ENCODE measurements at regions not wholly inside any gene's neighbourhood (a gene's known extent, or its start where the extent isn't known, plus 50 kb on each side); places are given as distances from the start of the nearest gene placed in this dataset.
A peak's percentile ranks its signal among the peaks of the same experiment; 100 is the strongest.
"Not testable (repeated sequence)": the region's sequence is repeated elsewhere in the genome, so short reads cannot be mapped to it uniquely, and the experiment has no call there.

DNA sequence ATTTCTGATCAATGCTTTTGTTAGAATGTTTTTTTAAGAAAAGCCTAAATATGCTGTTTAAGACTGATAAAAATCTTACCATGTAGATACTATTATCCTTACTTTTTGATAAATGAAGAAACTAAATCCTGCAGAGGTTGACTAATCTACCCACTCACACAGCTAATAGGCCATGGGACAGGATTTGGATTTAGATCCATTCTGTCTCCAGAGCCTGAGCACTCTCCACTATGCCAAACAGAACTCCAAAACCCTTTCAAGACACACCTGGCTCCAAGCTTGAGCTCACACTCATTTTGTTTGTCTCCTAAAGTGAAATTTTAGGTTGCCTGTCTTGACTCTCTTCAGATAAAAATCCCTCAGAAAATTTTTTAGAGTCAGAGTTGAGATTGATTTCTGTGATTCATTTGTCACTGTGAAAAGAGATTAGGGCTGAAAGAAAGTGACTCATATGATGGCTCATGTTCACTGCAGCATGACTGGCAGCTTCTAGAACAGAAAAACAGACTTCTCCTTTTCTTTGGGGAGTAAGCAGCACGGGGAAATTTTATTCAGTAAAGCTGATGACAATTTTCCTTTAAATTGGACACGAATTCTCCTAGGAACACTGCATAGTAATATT lies 132.3 kb upstream of the POT1 start:
- Histone ChIP-seq H3K27ac (ENCODE audit: low read depth, low read length) (no peak overlapping the region), H3K4me1 (ENCODE audit: insufficient read depth, low read length) (no peaks in the 10 kb centered on the region), H3K9me3 (ENCODE audit: low read length) (no peaks in the 10 kb centered on the region), H3K27me3 (ENCODE audit: insufficient read depth, low read length, poor library complexity, severe bottlenecking) (no peaks in the 10 kb centered on the region), H3K4me3 (ENCODE audit: low read length) (no peak overlapping the region), H3K36me3 (ENCODE audit: insufficient read depth, low read length) (no peaks in the 10 kb centered on the region)
- H3K4me3 Mint-ChIP-seq: no peak overlapping the region
- H3K4me1 Mint-ChIP-seq: no peaks in the 10 kb centered on the region
- peak overlapping the region in 1 of 8 donors; percentile 50 for H3K27ac Mint-ChIP-seq
- ChIA-PET CTCF (no interaction called here), POLR2A (no interaction called here)
- H3K9me3 Mint-ChIP-seq: peaks cover 0 to 4% (median 0%) of the 10 kb centered on the region in 5 donors
- H3K36me3 Mint-ChIP-seq: no peaks in the 10 kb centered on the region
- peaks cover 0 to 3% of the 10 kb centered on the region in 2 donors for H3K27me3 Mint-ChIP-seq
- DNase-seq: no peak

DNA sequence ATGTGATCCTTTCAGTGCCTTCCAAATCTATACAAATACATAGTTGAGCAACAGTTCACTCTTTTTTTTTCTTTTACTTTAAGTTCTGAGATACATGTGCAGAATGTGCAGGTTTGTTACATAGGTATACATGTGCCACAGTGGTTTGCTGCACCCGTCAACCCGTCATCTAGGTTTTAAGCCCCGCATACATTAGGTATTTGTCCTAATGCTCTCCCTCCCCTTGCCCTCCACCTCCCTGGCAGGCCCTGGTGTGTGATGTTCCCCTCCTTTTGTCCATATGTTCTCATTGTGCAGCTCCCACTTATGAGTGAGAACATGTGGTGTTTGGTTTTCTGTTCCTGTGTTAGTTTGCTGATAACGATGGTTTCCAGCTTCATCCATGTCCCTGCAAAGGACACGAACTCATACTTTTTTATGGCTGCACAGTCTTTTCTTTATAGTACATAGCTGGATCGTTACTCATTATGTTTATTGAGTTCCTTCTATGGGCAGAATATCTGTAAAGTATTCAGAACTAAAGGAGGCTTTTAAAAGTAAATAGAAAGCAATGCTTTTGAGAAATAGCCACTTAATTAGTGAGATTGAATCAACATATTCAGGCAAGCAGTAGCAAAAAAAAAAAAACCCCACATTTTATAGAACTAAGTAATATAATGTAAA lies 131.6 kb upstream of the POT1 start:
- POLR2A ChIA-PET; CTCF ChIA-PET; H3K27me3 ChIP-seq (ENCODE audit: insufficient read depth, low read length, poor library complexity, severe bottlenecking); H3K27ac ChIP-seq (ENCODE audit: low read depth, low read length); H3K4me3 Mint-ChIP-seq; H3K4me3 ChIP-seq (ENCODE audit: low read length); H3K36me3 Mint-ChIP-seq; H3K36me3 ChIP-seq (ENCODE audit: insufficient read depth, low read length); H3K9me3 Mint-ChIP-seq; H3K4me1 ChIP-seq (ENCODE audit: insufficient read depth, low read length); H3K27me3 Mint-ChIP-seq; H3K9me3 ChIP-seq (ENCODE audit: low read length); H3K4me1 Mint-ChIP-seq; DNase-seq: not testable (repeated sequence)
- peak overlapping the region in 1 of 8 donors; percentile 11 for H3K27ac Mint-ChIP-seq

DNA sequence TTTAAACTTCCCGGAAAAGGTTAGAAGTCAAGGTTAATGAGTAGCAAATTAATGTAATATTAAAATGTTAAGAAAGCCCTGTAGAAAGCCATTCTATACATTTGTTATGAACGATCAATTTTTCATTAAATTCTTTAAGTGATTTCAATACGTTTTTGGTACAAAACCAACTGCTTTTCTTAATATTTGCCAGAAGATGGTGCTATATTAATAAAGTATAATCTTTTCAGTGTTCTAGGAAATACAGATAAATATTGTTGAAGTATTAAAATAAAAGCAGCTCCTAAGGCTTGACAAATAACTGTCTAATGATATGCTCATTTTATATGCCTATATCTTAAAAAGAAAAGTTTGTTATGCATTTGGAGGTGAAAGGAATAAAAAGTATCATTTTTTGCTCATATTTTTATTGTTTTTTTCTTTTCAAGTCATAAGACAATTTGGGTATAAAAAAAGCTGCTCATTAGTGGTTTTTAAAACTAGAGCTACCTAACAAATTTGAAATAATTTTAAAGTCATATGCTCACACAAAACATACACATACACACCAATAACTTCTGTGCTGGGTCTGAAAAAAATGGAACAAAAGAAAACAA lies 130.3 kb upstream of the POT1 start:
- H3K9me3 Mint-ChIP-seq: peaks cover 0 to 3% (median 0%) of the 10 kb centered on the region in 5 donors
- no peak overlapping the region for H3K4me3 Mint-ChIP-seq
- no peaks in the 10 kb centered on the region for H3K4me1 Mint-ChIP-seq
- no peak overlapping the region for H3K27ac Mint-ChIP-seq
- ChIA-PET CTCF (no interaction called here), POLR2A (no interaction called here)
- no peaks in the 10 kb centered on the region for H3K27me3 ChIP-seq (ENCODE audit: insufficient read depth, low read length, poor library complexity, severe bottlenecking)
- H3K4me1 ChIP-seq (ENCODE audit: insufficient read depth, low read length): no peaks in the 10 kb centered on the region
- no peaks in the 10 kb centered on the region for H3K36me3 Mint-ChIP-seq
- DNase-seq: no peak
- no peaks in the 10 kb centered on the region for H3K9me3 ChIP-seq (ENCODE audit: low read length)
- H3K27ac ChIP-seq (ENCODE audit: low read depth, low read length): no peak overlapping the region
- no peaks in the 10 kb centered on the region for H3K36me3 ChIP-seq (ENCODE audit: insufficient read depth, low read length)
- H3K27me3 Mint-ChIP-seq: peaks cover 0 to 2% of the 10 kb centered on the region in 2 donors
- no peak overlapping the region for H3K4me3 ChIP-seq (ENCODE audit: low read length)

DNA sequence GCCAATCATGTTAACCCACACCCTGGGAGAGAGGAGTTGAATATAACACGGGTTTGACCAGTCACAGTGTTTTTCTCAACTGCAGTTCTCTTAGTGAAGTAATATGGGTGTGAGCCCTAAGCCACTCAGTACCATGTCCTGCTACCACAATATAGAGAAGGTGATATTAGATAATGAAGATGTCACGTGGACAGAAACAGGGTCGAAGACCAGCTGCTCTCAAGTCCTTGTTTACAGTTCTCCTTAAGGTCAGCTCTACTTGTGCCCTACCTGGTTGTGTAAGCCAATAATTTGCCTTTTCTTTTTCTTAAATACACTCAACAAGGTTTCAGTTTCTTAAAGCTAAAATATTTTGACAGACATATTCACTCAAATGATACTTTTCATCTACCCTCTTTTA lies 128.3 kb upstream of the POT1 start:
- H3K4me1 Mint-ChIP-seq: no peaks in the 10 kb centered on the region
- Histone ChIP-seq H3K27me3 (ENCODE audit: insufficient read depth, low read length, poor library complexity, severe bottlenecking) (no peaks in the 10 kb centered on the region), H3K4me1 (ENCODE audit: insufficient read depth, low read length) (no peaks in the 10 kb centered on the region), H3K4me3 (ENCODE audit: low read length) (no peak overlapping the region), H3K36me3 (ENCODE audit: insufficient read depth, low read length) (no peaks in the 10 kb centered on the region), H3K27ac (ENCODE audit: low read depth, low read length) (no peak overlapping the region), H3K9me3 (ENCODE audit: low read length) (no peaks in the 10 kb centered on the region)
- CTCF ChIA-PET: no interaction called here
- H3K4me3 Mint-ChIP-seq: no peak overlapping the region
- peaks cover 0 to 3% (median 0%) of the 10 kb centered on the region in 5 donors for H3K9me3 Mint-ChIP-seq
- POLR2A ChIA-PET: no interaction called here
- H3K27me3 Mint-ChIP-seq: peaks cover 0 to 2% of the 10 kb centered on the region in 2 donors
- DNase-seq: no peak
- H3K27ac Mint-ChIP-seq: no peak overlapping the region
- no peaks in the 10 kb centered on the region for H3K36me3 Mint-ChIP-seq

DNA sequence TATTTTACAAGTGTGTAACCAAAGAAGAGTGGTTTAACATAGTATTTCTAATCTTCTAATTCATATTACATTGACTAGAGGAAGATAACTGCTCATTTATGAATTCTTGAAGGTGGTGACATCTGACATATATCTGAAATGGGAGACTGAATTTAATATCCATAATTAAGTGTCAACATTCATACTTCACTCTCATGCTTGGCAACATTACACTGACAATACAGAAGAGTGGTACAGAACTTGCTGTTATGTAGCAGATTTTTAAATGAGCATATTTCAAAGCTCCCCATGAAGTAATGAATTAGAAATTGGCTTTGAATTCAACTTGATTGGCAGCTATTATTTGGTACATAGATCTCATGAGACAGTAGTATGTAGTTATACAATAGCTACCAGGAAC lies 125.8 kb upstream of the POT1 start:
- ChIA-PET CTCF (no interaction called here), POLR2A (no interaction called here)
- H3K9me3 ChIP-seq (ENCODE audit: low read length): no peaks in the 10 kb centered on the region
- no peak overlapping the region for H3K4me3 Mint-ChIP-seq
- no peaks in the 10 kb centered on the region for H3K4me1 Mint-ChIP-seq
- H3K27me3 ChIP-seq (ENCODE audit: insufficient read depth, low read length, poor library complexity, severe bottlenecking): no peaks in the 10 kb centered on the region
- peaks cover 0 to 5% (median 0%) of the 10 kb centered on the region in 5 donors for H3K9me3 Mint-ChIP-seq
- H3K27ac Mint-ChIP-seq: no peak overlapping the region
- H3K4me1 ChIP-seq (ENCODE audit: insufficient read depth, low read length): no peaks in the 10 kb centered on the region
- no peak for DNase-seq
- no peak overlapping the region for H3K4me3 ChIP-seq (ENCODE audit: low read length)
- peaks cover 0 to 3% (median 0%) of the 10 kb centered on the region in 3 donors for H3K36me3 Mint-ChIP-seq
- no peak overlapping the region for H3K27ac ChIP-seq (ENCODE audit: low read depth, low read length)
- H3K27me3 Mint-ChIP-seq: peaks cover 0 to 2% of the 10 kb centered on the region in 2 donors
- H3K36me3 ChIP-seq (ENCODE audit: insufficient read depth, low read length): no peaks in the 10 kb centered on the region

DNA sequence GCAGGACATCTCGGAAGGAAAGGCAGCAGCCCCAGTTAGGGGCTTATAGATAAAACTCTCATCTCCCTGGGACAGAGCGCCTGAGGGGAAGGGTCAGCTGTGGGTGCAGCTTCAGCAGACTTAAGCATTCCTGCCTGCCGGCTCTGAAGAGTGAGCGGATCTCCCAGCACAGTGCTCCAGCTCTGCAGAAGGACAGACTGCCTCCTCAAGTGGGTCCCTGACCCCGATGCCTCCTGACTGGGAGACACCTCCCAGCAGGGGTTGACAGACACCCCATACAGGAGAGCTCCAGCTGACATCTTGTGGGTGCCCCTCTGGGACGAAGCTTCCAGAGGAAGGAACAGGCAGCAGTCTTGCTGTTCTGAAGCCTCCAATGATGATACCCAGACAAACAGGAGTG lies 117.1 kb upstream of the POT1 start:
- H3K36me3 Mint-ChIP-seq: no peaks in the 10 kb centered on the region
- no peaks in the 10 kb centered on the region for H3K4me1 Mint-ChIP-seq
- Histone ChIP-seq H3K9me3 (ENCODE audit: low read length) (no peaks in the 10 kb centered on the region), H3K27me3 (ENCODE audit: insufficient read depth, low read length, poor library complexity, severe bottlenecking) (no peaks in the 10 kb centered on the region), H3K27ac (ENCODE audit: low read depth, low read length) (no peak overlapping the region), H3K4me1 (ENCODE audit: insufficient read depth, low read length) (no peaks in the 10 kb centered on the region), H3K4me3 (ENCODE audit: low read length) (no peak overlapping the region), H3K36me3 (ENCODE audit: insufficient read depth, low read length) (no peaks in the 10 kb centered on the region)
- DNase-seq: no peak
- H3K27ac Mint-ChIP-seq: no peak overlapping the region
- H3K4me3 Mint-ChIP-seq: no peak overlapping the region
- no peaks in the 10 kb centered on the region for H3K27me3 Mint-ChIP-seq
- POLR2A ChIA-PET: no interaction called here
- CTCF ChIA-PET: no interaction called here
- peaks cover 11 to 23% (median 12%) of the 10 kb centered on the region in 5 donors for H3K9me3 Mint-ChIP-seq

DNA sequence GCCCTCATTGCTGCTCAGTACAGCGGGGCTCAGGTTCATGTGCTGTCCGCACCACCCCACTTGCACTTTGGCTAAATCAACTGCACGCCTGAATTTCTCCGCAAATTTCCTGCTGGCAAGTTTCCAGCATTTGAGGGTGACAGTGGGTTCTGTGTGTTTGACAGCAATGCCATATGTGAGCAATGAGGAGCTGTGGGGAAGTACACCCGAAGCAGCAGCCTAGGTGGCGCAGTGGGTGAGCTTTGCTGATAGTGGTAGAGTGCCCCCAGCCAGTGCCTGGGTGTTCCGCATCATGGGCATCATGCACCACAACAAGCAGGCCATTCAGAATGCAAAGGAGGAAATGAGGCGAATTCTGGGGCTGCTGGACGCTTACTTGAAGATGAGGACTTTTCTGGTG lies 103.9 kb upstream of the POT1 start:
- Mint-ChIP-seq H3K27ac (no peak overlapping the region), H3K4me3 (no peak overlapping the region), H3K9me3 (peaks cover 0 to 15% (median 2%) of the 10 kb centered on the region in 5 donors), H3K27me3 (no peaks in the 10 kb centered on the region), H3K36me3 (peaks cover 0 to 4% (median 0%) of the 10 kb centered on the region in 3 donors), H3K4me1 (no peaks in the 10 kb centered on the region)
- H3K27me3 ChIP-seq (ENCODE audit: insufficient read depth, low read length, poor library complexity, severe bottlenecking): no peaks in the 10 kb centered on the region
- no peak overlapping the region for H3K27ac ChIP-seq (ENCODE audit: low read depth, low read length)
- H3K4me1 ChIP-seq (ENCODE audit: insufficient read depth, low read length): no peaks in the 10 kb centered on the region
- DNase-seq: no peak
- no peak overlapping the region for H3K4me3 ChIP-seq (ENCODE audit: low read length)
- H3K9me3 ChIP-seq (ENCODE audit: low read length): no peaks in the 10 kb centered on the region
- no peaks in the 10 kb centered on the region for H3K36me3 ChIP-seq (ENCODE audit: insufficient read depth, low read length)
- ChIA-PET POLR2A (no interaction called here), CTCF (no interaction called here)

DNA sequence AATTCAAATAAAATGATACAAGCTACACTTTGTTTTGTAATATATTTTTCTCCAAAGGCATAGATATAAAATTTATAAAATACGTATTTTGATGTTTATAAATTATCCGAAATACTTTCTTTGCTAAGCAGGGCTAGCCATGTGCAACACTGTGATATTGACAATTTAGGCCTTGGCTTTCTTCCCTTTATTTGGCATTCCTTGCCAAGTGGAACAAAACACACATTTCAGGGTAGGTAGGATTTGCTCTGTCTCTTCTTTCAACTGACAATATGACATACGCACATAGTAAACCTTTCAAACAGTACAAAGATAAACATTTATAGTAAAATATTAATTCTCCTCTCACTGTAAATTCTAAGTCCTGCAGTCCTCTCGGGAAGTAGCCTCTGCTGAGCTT lies 103.3 kb upstream of the POT1 start:
- no peaks in the 10 kb centered on the region for H3K27me3 Mint-ChIP-seq
- no peak overlapping the region for H3K27ac ChIP-seq (ENCODE audit: low read depth, low read length)
- DNase-seq: no peak
- CTCF ChIA-PET: no interaction called here
- no peaks in the 10 kb centered on the region for H3K4me1 Mint-ChIP-seq
- H3K4me3 ChIP-seq (ENCODE audit: low read length): no peak overlapping the region
- H3K27ac Mint-ChIP-seq: no peak overlapping the region
- no peaks in the 10 kb centered on the region for H3K9me3 ChIP-seq (ENCODE audit: low read length)
- no peaks in the 10 kb centered on the region for H3K27me3 ChIP-seq (ENCODE audit: insufficient read depth, low read length, poor library complexity, severe bottlenecking)
- H3K4me3 Mint-ChIP-seq: no peak overlapping the region
- H3K36me3 ChIP-seq (ENCODE audit: insufficient read depth, low read length): no peaks in the 10 kb centered on the region
- POLR2A ChIA-PET: no interaction called here
- peaks cover 0 to 4% (median 0%) of the 10 kb centered on the region in 3 donors for H3K36me3 Mint-ChIP-seq
- no peaks in the 10 kb centered on the region for H3K4me1 ChIP-seq (ENCODE audit: insufficient read depth, low read length)
- H3K9me3 Mint-ChIP-seq: peaks cover 0 to 15% (median 2%) of the 10 kb centered on the region in 5 donors
